ENCODE measurements at regions not wholly inside any gene's neighbourhood (a gene's known extent, or its start where the extent isn't known, plus 50 kb on each side); places are given as distances from the start of the nearest gene placed in this dataset.

- Histone ChIP-seq H3K4me2 (ENCODE audit: low read length) (no peak overlapping the region), H3K27me3 (ENCODE audit: insufficient read depth, low read length) (no peaks in the 10 kb centered on the region), H3K9me3 (ENCODE audit: insufficient read depth, low read depth, low read length) (no peaks in the 10 kb centered on the region), H4K20me1 (ENCODE audit: insufficient read depth, low read length) (no peaks in the 10 kb centered on the region), H3K27ac (ENCODE audit: low read depth, low read length) (no peak overlapping the region), H3K79me2 (ENCODE audit: insufficient read depth, low read length) (no peaks in the 10 kb centered on the region), H2AFZ (ENCODE audit: low read depth, low read length) (no peak overlapping the region), H3K4me3 (ENCODE audit: insufficient read depth, low read depth, low read length) (no peak overlapping the region), H3K36me3 (ENCODE audit: insufficient read depth, low read length) (no peaks in the 10 kb centered on the region), H3K9ac (ENCODE audit: low read length) (no peak overlapping the region), H3K4me1 (ENCODE audit: insufficient read depth, low read length) (no peaks in the 10 kb centered on the region)
- peaks cover 19% of the 10 kb centered on the region for H3K27me3 Mint-ChIP-seq (ENCODE audit: low read depth, unreplicated experiment)
- H3K36me3 Mint-ChIP-seq (ENCODE audit: low read depth, unreplicated experiment) = no peaks in the 10 kb centered on the region
- no peak for TF ChIP-seq EZH2 (IDR thresholded peaks at IDR 0.05; ENCODE audit: insufficient read depth, low read length)
- TF ChIP-seq, protein P1, sequence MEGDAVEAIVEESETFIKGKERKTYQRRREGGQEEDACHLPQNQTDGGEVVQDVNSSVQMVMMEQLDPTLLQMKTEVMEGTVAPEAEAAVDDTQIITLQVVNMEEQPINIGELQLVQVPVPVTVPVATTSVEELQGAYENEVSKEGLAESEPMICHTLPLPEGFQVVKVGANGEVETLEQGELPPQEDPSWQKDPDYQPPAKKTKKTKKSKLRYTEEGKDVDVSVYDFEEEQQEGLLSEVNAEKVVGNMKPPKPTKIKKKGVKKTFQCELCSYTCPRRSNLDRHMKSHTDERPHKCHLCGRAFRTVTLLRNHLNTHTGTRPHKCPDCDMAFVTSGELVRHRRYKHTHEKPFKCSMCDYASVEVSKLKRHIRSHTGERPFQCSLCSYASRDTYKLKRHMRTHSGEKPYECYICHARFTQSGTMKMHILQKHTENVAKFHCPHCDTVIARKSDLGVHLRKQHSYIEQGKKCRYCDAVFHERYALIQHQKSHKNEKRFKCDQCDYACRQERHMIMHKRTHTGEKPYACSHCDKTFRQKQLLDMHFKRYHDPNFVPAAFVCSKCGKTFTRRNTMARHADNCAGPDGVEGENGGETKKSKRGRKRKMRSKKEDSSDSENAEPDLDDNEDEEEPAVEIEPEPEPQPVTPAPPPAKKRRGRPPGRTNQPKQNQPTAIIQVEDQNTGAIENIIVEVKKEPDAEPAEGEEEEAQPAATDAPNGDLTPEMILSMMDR (IDR thresholded peaks at IDR 0.05; ENCODE audit: insufficient read depth, low read depth, low read length) = no peak
- FAIRE-seq = no peak
- H3K27ac Mint-ChIP-seq (ENCODE audit: unreplicated experiment) = no peak overlapping the region
- no peak overlapping the region for H3K4me3 Mint-ChIP-seq (ENCODE audit: unreplicated experiment)
- peaks cover 6% of the 10 kb centered on the region for H3K4me1 Mint-ChIP-seq (ENCODE audit: low read depth, unreplicated experiment)
- H3K9me3 Mint-ChIP-seq (ENCODE audit: unreplicated experiment) = peaks cover 5% of the 10 kb centered on the region
- DNase-seq (ENCODE audit: low read depth) = no peak
Observed at GRCh38 chr2:65558743-65559142, 126.3 kb upstream of the SPRED2 start.

DNA sequence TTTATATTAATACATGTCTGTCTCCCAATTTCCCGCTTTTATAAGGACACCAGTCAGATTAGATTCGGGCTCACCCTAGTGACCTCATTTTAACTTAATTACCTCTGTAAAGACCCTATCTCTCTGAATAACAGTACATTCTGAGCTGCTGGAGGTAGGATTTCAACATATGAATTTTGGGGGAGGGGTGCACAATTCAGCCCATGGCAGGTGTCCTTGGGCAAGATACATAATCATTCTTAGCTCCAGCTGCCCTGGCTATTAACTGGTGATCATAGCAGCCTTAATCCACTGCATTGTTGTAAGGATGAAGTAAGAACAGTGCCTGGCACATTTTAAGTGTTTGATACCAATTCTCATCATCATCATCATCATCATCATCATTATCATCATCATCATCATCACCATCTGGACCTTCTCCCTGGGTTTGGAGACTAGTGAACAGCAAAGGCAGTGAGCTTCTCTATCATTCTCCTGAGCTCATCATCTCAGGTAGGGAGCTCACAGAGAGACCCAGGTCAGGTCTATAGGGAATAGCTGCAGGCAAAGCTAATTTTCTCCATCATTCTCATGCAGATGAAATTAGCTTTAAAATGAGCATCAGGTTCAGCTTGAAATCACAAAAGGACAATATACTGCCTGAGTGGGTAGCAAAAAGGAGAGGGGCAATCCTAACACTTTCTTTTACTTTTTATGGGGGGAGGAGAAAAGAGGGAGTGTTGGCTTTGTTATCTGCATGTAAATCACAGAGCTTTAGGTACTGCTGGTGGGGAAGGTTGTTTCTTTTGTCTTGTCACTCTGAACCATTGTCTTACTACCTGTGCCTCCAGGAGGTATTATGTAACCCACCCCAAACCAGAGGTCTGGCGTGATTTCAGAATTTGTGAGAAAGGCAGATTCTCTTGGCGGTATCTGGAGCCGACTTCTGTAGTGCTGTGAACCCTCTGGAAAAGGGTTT is 125.5 kb upstream of the SPRED2 start:
- Histone ChIP-seq H3K4me3 (ENCODE audit: insufficient read depth, low read depth, low read length) (no peak overlapping the region), H3K36me3 (ENCODE audit: insufficient read depth, low read length) (no peaks in the 10 kb centered on the region), H3K4me2 (ENCODE audit: low read length) (no peak overlapping the region), H3K4me1 (ENCODE audit: insufficient read depth, low read length) (peaks cover 4% of the 10 kb centered on the region), H2AFZ (ENCODE audit: low read depth, low read length) (no peak overlapping the region), H3K79me2 (ENCODE audit: insufficient read depth, low read length) (no peaks in the 10 kb centered on the region), H4K20me1 (ENCODE audit: insufficient read depth, low read length) (no peaks in the 10 kb centered on the region), H3K9me3 (ENCODE audit: insufficient read depth, low read depth, low read length) (no peaks in the 10 kb centered on the region), H3K27ac (ENCODE audit: low read depth, low read length) (no peak overlapping the region), H3K9ac (ENCODE audit: low read length) (no peak overlapping the region), H3K27me3 (ENCODE audit: insufficient read depth, low read length) (no peaks in the 10 kb centered on the region)
- no peak overlapping the region for H3K4me3 Mint-ChIP-seq (ENCODE audit: unreplicated experiment)
- peaks cover 5% of the 10 kb centered on the region for H3K9me3 Mint-ChIP-seq (ENCODE audit: unreplicated experiment)
- H3K27me3 Mint-ChIP-seq (ENCODE audit: low read depth, unreplicated experiment) = peaks cover 16% of the 10 kb centered on the region
- TF ChIP-seq EZH2 (IDR thresholded peaks at IDR 0.05; ENCODE audit: insufficient read depth, low read length) = no peak
- TF ChIP-seq, protein P1 (IDR thresholded peaks at IDR 0.05; ENCODE audit: insufficient read depth, low read depth, low read length) = no peak
- FAIRE-seq = no peak
- no peaks in the 10 kb centered on the region for H3K36me3 Mint-ChIP-seq (ENCODE audit: low read depth, unreplicated experiment)
- no peak overlapping the region for H3K27ac Mint-ChIP-seq (ENCODE audit: unreplicated experiment)
- no peak for DNase-seq (ENCODE audit: low read depth)
- peaks cover 7% of the 10 kb centered on the region for H3K4me1 Mint-ChIP-seq (ENCODE audit: low read depth, unreplicated experiment)
